Colonic mucosa (tissue), 4 donors: ENCODE measurements at regions not wholly inside any gene's neighbourhood (a gene's known extent, or its start where the extent isn't known, plus 50 kb on each side); places are given as distances from the start of the nearest gene placed in this dataset.

Experiments used
- DNase-seq: peaks from one replicate; pipeline ENCODE4 v3.0.0-alpha.2; 2020
- H3K27ac ChIP-seq: fragments of 200-600 bp; one replicate; pipeline ENCODE4 v1.8.0; 2021
- H3K27me3 ChIP-seq: fragments of 200-600 bp; one replicate; pipeline ENCODE4 v1.8.0; 2021
- H3K36me3 ChIP-seq: fragments of 200-600 bp; one replicate; pipeline ENCODE4 v1.8.0; 2021
- H3K4me1 ChIP-seq: fragments of 200-600 bp; one replicate; pipeline ENCODE4 v1.8.0; 2021; ENCODE audit warnings: mild to moderate bottlenecking
- H3K4me3 ChIP-seq: fragments of 200-600 bp; one replicate; pipeline ENCODE4 v1.8.0; 2021
- H3K9ac ChIP-seq, 2 donors: one replicate each; pipeline ENCODE4 v1.7.0; 2013; ENCODE audit warnings: control low read depth in 2 of 2, low read depth in 2 of 2, low read length in 2 of 2
- H3K9me3 ChIP-seq: fragments of 200-600 bp; one replicate; pipeline ENCODE4 v1.8.0; 2021
- CTCF ChIP-seq: fragments of 200-600 bp; IDR thresholded peaks from one replicate; pipeline ENCODE4 v1.8.0; 2022; ENCODE audit warnings: antibody characterized with exemption, mild to moderate bottlenecking
- intact Hi-C: fragments of 100-400 bp; cut with DNase I; formaldehyde crosslinking; loops from one replicate; pipeline ENCODE4 v1.14.1; 2022
- donor health status: healthy.
- donor health status: DM: no; HTN: no; CAD: no.
- donor health status: DM: no; HTN: no; CAD: no.

- intact Hi-C loops: no loop called here
- H3K27ac ChIP-seq: no peak overlapping the region
- TF ChIP-seq CTCF: no peak
- no peaks in the 10 kb centered on the region for H3K27me3 ChIP-seq
- no peak overlapping the region for H3K4me3 ChIP-seq
- no peaks in the 10 kb centered on the region for H3K4me1 ChIP-seq
- no peak overlapping the region for H3K9ac ChIP-seq
- no peaks in the 10 kb centered on the region for H3K36me3 ChIP-seq
- DNase-seq: no peak
- no peaks in the 10 kb centered on the region for H3K9me3 ChIP-seq
These were observed 541.3 kb downstream of the OMA1 start for GRCh38 chr1:58005212-58005611.

GRCh38 chr1:58003988-58004387 is 542.5 kb downstream of the OMA1 start:
- DNase-seq: no peak
- no peaks in the 10 kb centered on the region for H3K27me3 ChIP-seq
- intact Hi-C loops: no loop called here
- no peak overlapping the region for H3K9ac ChIP-seq
- no peaks in the 10 kb centered on the region for H3K4me1 ChIP-seq
- no peak overlapping the region for H3K27ac ChIP-seq
- H3K36me3 ChIP-seq: no peaks in the 10 kb centered on the region
- no peak for TF ChIP-seq CTCF
- H3K4me3 ChIP-seq: no peak overlapping the region
- H3K9me3 ChIP-seq: no peaks in the 10 kb centered on the region

- Histone ChIP-seq H3K9me3 (no peaks in the 10 kb centered on the region), H3K4me3 (no peak overlapping the region), H3K4me1 (no peaks in the 10 kb centered on the region), H3K27me3 (no peaks in the 10 kb centered on the region), H3K36me3 (no peaks in the 10 kb centered on the region), H3K9ac (no peak overlapping the region), H3K27ac (no peak overlapping the region)
- intact Hi-C loops: no loop called here
- no peak for TF ChIP-seq CTCF
- no peak for DNase-seq
These were observed 543.5 kb downstream of the OMA1 start for GRCh38 chr1:58003059-58003458.

- Histone ChIP-seq H3K9ac (no peak overlapping the region), H3K36me3 (no peaks in the 10 kb centered on the region), H3K9me3 (no peaks in the 10 kb centered on the region), H3K27ac (no peak overlapping the region), H3K4me1 (no peaks in the 10 kb centered on the region), H3K27me3 (no peaks in the 10 kb centered on the region), H3K4me3 (no peak overlapping the region)
- DNase-seq: no peak
- TF ChIP-seq CTCF: no peak
- intact Hi-C loops: no loop called here
These were observed 545.7 kb downstream of the OMA1 start for GRCh38 chr1:58000821-58001220.

GRCh38 chr1:58000116-58000515 is 546.4 kb downstream of the OMA1 start:
- Histone ChIP-seq H3K27ac (no peak overlapping the region), H3K4me1 (no peaks in the 10 kb centered on the region), H3K27me3 (no peaks in the 10 kb centered on the region), H3K36me3 (no peaks in the 10 kb centered on the region), H3K9me3 (no peaks in the 10 kb centered on the region), H3K4me3 (no peak overlapping the region), H3K9ac (no peak overlapping the region)
- intact Hi-C loops: no loop called here
- no peak for DNase-seq
- TF ChIP-seq CTCF: no peak

- Histone ChIP-seq H3K27me3 (no peaks in the 10 kb centered on the region), H3K4me1 (no peaks in the 10 kb centered on the region), H3K27ac (no peak overlapping the region), H3K4me3 (no peak overlapping the region), H3K36me3 (no peaks in the 10 kb centered on the region), H3K9me3 (no peaks in the 10 kb centered on the region), H3K9ac (no peak overlapping the region)
- intact Hi-C loops: no loop called here
- DNase-seq: no peak
- no peak for TF ChIP-seq CTCF
These were observed 550.1 kb downstream of the OMA1 start for GRCh38 chr1:57996400-57996799.
